ENCODE measurements at regions not wholly inside any gene's neighbourhood (a gene's known extent, or its start where the extent isn't known, plus 50 kb on each side); places are given as distances from the start of the nearest gene placed in this dataset.
"Not testable (repeated sequence)": the region's sequence is repeated elsewhere in the genome, so short reads cannot be mapped to it uniquely, and the experiment has no call there.

GRCh38 chr20:12229891-12230290 is 312.2 kb downstream of the BTBD3 start:
- TF ChIP-seq, protein P1, sequence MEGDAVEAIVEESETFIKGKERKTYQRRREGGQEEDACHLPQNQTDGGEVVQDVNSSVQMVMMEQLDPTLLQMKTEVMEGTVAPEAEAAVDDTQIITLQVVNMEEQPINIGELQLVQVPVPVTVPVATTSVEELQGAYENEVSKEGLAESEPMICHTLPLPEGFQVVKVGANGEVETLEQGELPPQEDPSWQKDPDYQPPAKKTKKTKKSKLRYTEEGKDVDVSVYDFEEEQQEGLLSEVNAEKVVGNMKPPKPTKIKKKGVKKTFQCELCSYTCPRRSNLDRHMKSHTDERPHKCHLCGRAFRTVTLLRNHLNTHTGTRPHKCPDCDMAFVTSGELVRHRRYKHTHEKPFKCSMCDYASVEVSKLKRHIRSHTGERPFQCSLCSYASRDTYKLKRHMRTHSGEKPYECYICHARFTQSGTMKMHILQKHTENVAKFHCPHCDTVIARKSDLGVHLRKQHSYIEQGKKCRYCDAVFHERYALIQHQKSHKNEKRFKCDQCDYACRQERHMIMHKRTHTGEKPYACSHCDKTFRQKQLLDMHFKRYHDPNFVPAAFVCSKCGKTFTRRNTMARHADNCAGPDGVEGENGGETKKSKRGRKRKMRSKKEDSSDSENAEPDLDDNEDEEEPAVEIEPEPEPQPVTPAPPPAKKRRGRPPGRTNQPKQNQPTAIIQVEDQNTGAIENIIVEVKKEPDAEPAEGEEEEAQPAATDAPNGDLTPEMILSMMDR (IDR thresholded peaks at IDR 0.05; ENCODE audit: insufficient read depth, low read depth, low read length, missing control alignments): no peak
- no peak for DNase-seq (ENCODE audit: low read depth)
- H3K4me3 ChIP-seq (ENCODE audit: low read depth, low read length): no peak overlapping the region

DNA sequence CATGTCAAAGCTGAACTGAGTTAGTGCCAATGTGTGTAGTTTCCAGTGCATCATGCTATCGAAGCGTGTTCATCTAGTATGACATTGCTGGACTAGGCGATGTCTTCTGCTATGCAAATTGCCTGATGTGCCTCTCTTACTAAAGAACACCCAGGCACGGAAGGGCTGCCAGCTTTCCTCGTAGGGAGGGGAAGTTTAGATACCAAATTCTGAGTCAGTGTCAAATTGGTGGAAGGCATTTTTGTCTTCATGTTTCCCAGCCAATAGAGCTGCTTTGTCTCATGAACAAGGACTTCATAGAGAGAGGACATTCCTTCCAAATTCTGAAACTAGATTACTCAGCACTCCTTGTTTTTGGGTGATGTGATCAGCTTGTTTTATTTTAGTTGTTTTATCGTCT is 320.1 kb downstream of the BTBD3 start:
- TF ChIP-seq, protein P1 (IDR thresholded peaks at IDR 0.05; ENCODE audit: insufficient read depth, low read depth, low read length, missing control alignments): no peak
- DNase-seq (ENCODE audit: low read depth): no peak

DNA sequence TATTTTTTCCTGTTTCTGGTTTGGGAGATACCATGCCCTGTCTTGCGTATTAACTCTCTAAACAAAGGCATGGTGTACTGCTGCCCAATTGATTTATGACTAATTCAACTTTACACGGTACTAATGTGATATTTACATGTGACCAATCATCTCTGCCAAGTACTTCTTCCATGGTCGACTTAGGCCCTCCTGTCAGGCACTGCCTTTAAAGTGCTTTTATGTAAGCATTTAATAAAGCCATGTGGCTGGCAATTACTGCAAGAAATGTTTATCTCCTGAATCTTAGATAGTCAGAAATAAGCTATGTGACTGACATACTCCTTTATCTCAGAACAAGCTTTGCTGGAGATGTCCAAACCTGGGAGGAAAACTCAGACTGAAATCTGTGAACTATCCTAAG is 323.4 kb downstream of the BTBD3 start:
- H3K4me3 ChIP-seq (ENCODE audit: low read depth, low read length): no peak overlapping the region
- TF ChIP-seq, protein P1 (IDR thresholded peaks at IDR 0.05; ENCODE audit: insufficient read depth, low read depth, low read length, missing control alignments): no peak
- no peak for DNase-seq (ENCODE audit: low read depth)

More for the DNA sequence above, 320.1 kb downstream of the BTBD3 start:
- H3K4me3 ChIP-seq (ENCODE audit: low read depth, low read length): no peak overlapping the region

- TF ChIP-seq, protein P1 (IDR thresholded peaks at IDR 0.05; ENCODE audit: insufficient read depth, low read depth, low read length, missing control alignments): no peak
- no peak for DNase-seq (ENCODE audit: low read depth)
- H3K4me3 ChIP-seq (ENCODE audit: low read depth, low read length): no peak overlapping the region
Observed at GRCh38 chr20:12243327-12243726, 325.6 kb downstream of the BTBD3 start.

GRCh38 chr20:12248481-12248880 is 330.8 kb downstream of the BTBD3 start:
- no peak for DNase-seq (ENCODE audit: low read depth)
- TF ChIP-seq, protein P1 (IDR thresholded peaks at IDR 0.05; ENCODE audit: insufficient read depth, low read depth, low read length, missing control alignments): no peak
- H3K4me3 ChIP-seq (ENCODE audit: low read depth, low read length): no peak overlapping the region

GRCh38 chr20:12250661-12251060 is 333.0 kb downstream of the BTBD3 start:
- DNase-seq (ENCODE audit: low read depth); H3K4me3 ChIP-seq (ENCODE audit: low read depth, low read length): not testable (repeated sequence)

DNA sequence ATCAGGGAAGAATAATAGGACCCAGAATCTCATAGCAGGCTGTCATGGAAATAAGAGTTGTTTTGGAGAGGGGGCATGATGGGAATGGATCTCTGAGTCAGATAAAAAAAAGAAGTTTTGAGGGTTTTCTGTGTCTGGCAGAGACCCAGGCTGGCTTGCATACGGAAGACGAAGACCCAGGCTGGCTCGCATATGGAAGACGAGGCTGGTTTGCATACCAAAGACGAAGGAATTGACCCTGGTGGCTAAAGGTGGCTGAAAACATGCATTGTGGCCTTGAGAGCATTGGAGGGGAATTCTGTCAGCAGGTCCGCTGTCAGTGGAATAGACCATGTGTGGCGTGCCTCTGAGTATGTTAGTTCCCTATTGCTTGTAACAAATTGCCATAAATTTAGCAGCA is 335.1 kb downstream of the BTBD3 start:
- DNase-seq (ENCODE audit: low read depth): no peak
- no peak overlapping the region for H3K4me3 ChIP-seq (ENCODE audit: low read depth, low read length)
- TF ChIP-seq, protein P1 (IDR thresholded peaks at IDR 0.05; ENCODE audit: insufficient read depth, low read depth, low read length, missing control alignments): no peak
